Endothelial cell (in vitro differentiated cells): ENCODE measurements at regions not wholly inside any gene's neighbourhood (a gene's known extent, or its start where the extent isn't known, plus 50 kb on each side); places are given as distances from the start of the nearest gene placed in this dataset.

Source experiments
- DNase-seq: peaks from one replicate; pipeline ENCODE4 v3.0.0; 2021; ENCODE audit warnings: low spot score
- H3K27ac Mint-ChIP-seq: one replicate; pipeline ENCODE4 v1.8.0; 2021; ENCODE audit warnings: mixed read lengths, inconsistent platforms; ENCODE audit not compliant: unreplicated experiment
- H3K27me3 Mint-ChIP-seq: one replicate; pipeline ENCODE4 v1.8.0; 2021; ENCODE audit warnings: mild to moderate bottlenecking, moderate library complexity, mixed read lengths, inconsistent platforms; ENCODE audit not compliant: unreplicated experiment
- H3K36me3 Mint-ChIP-seq: one replicate; pipeline ENCODE4 v1.8.0; 2021; ENCODE audit warnings: mild to moderate bottlenecking, low read depth, mixed read lengths, inconsistent platforms; ENCODE audit not compliant: unreplicated experiment
- H3K4me1 Mint-ChIP-seq: one replicate; pipeline ENCODE4 v1.8.0; 2021; ENCODE audit warnings: mild to moderate bottlenecking, mixed read lengths, inconsistent platforms; ENCODE audit not compliant: unreplicated experiment
- H3K4me3 Mint-ChIP-seq: one replicate; pipeline ENCODE4 v1.8.0; 2021; ENCODE audit warnings: mild to moderate bottlenecking, mixed read lengths, inconsistent platforms; ENCODE audit not compliant: unreplicated experiment
- H3K9me3 Mint-ChIP-seq: one replicate; pipeline ENCODE4 v1.8.0; 2021; ENCODE audit warnings: mixed read lengths, inconsistent platforms; ENCODE audit not compliant: unreplicated experiment
- CTCF ChIP-seq: fragments of 200-600 bp; sonication (generic); IDR thresholded peaks from one replicate; pipeline ENCODE4 v1.5.0; 2021; ENCODE audit warnings: antibody characterized with exemption; ENCODE audit not compliant: unreplicated experiment

GRCh38 chr12:13597166-13597565, 384.2 kb downstream of the GRIN2B start:
- peaks cover 2% of the 10 kb centered on the region for H3K27me3 Mint-ChIP-seq
- DNase-seq = no peak

GRCh38 chr12:13596714-13597113, 384.7 kb downstream of the GRIN2B start:
- Mint-ChIP-seq H3K4me1 (peaks cover 23% of the 10 kb centered on the region), H3K27ac (no peak overlapping the region), H3K36me3 (peaks cover 4% of the 10 kb centered on the region), H3K27me3 (peaks cover 2% of the 10 kb centered on the region), H3K4me3 (no peak overlapping the region), H3K9me3 (no peaks in the 10 kb centered on the region)
- DNase-seq = no peak
- no peak for TF ChIP-seq CTCF

More at GRCh38 chr12:13597166-13597565, 384.2 kb downstream of the GRIN2B start:
- Mint-ChIP-seq H3K4me1 (peaks cover 19% of the 10 kb centered on the region), H3K36me3 (peaks cover 4% of the 10 kb centered on the region), H3K9me3 (no peaks in the 10 kb centered on the region), H3K27ac (no peak overlapping the region), H3K4me3 (no peak overlapping the region)
- TF ChIP-seq CTCF = no peak

- no peak for DNase-seq
- no peaks in the 10 kb centered on the region for H3K9me3 Mint-ChIP-seq
- H3K36me3 Mint-ChIP-seq = no peaks in the 10 kb centered on the region
- H3K4me3 Mint-ChIP-seq = no peak overlapping the region
- H3K4me1 Mint-ChIP-seq = peaks cover 30% of the 10 kb centered on the region
- no peak overlapping the region for H3K27ac Mint-ChIP-seq
- H3K27me3 Mint-ChIP-seq = no peaks in the 10 kb centered on the region
- no peak for TF ChIP-seq CTCF
These were observed 385.6 kb downstream of the GRIN2B start for GRCh38 chr12:13595536-13596443.

- Mint-ChIP-seq H3K36me3 (no peaks in the 10 kb centered on the region), H3K27me3 (no peaks in the 10 kb centered on the region), H3K4me1 (peaks cover 26% of the 10 kb centered on the region), H3K9me3 (no peaks in the 10 kb centered on the region), H3K4me3 (no peak overlapping the region), H3K27ac (no peak overlapping the region)
- TF ChIP-seq CTCF = no peak
- DNase-seq = no peak
These were observed 386.5 kb downstream of the GRIN2B start for GRCh38 chr12:13594731-13595514.
